ENCODE measurements at regions not wholly inside any gene's neighbourhood (a gene's known extent, or its start where the extent isn't known, plus 50 kb on each side); places are given as distances from the start of the nearest gene placed in this dataset.

DNA sequence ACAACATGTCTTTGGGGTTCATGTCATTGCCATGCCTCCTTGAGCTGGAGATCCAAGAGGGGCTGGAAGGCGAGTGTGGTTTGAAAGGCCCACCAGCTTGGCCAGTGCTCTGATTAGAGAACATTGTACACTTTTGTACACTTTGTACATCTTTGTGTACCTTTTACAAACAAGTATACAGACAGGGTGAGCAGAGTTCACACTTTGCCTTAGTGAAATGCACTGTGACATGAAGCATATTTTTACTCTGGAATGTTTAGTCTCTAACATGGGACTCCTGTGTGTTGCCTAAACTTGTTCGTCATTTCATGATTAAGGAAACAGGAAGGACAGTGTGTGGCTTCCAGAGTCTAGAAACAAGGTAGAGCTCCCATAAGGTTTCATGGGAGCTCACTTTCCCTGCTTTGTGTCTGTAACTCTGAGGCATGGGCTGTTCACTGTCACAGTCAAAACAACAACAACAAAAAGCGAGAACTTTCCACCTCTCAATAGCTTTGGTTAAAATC is 225.8 kb upstream of the SOX4 start:
- no peak for TF ChIP-seq CTCF (IDR thresholded peaks at IDR 0.05)
- TF ChIP-seq POLR2A (IDR thresholded peaks at IDR 0.05) = no peak

Measured in body of pancreas (tissue), 4 donors.